ENCODE measurements at regions not wholly inside any gene's neighbourhood (a gene's known extent, or its start where the extent isn't known, plus 50 kb on each side); places are given as distances from the start of the nearest gene placed in this dataset.

- no peak overlapping the region for H2AFZ ChIP-seq (ENCODE audit: low read depth, low read length, severe bottlenecking)
- TF ChIP-seq CTCF (IDR thresholded peaks at IDR 0.05; ENCODE audit: insufficient read depth, low read length, poor library complexity, severe bottlenecking) (no peak), EZH2phosphoT487 (conservative IDR thresholded peaks at IDR 0.05; ENCODE audit: low read length) (no peak)
- no peaks in the 10 kb centered on the region for H3K9me2 ChIP-seq (replicated peaks; ENCODE audit: insufficient read depth, low read length)
- H3K27me3 ChIP-seq (ENCODE audit: low read length), result no peaks in the 10 kb centered on the region
- H3K4me3 ChIP-seq (ENCODE audit: insufficient read depth, low read length, poor library complexity, severe bottlenecking), result no peak overlapping the region
- H3K9ac ChIP-seq (ENCODE audit: low read length), result no peak overlapping the region
- H3F3A ChIP-seq (ENCODE audit: insufficient read depth), result no peaks in the 10 kb centered on the region
- no peak overlapping the region for H3K4me2 ChIP-seq (ENCODE audit: low read depth, low read length, poor library complexity, severe bottlenecking)
- no peaks in the 10 kb centered on the region for H3K9me3 ChIP-seq (ENCODE audit: insufficient read depth, low read length)
- no peaks in the 10 kb centered on the region for H3K36me3 ChIP-seq (ENCODE audit: low read length)
- H3K79me2 ChIP-seq (ENCODE audit: insufficient read depth, low read length), result no peaks in the 10 kb centered on the region
- H3K27ac ChIP-seq (ENCODE audit: low read depth, low read length), result no peak overlapping the region
- H4K20me1 ChIP-seq (ENCODE audit: low read depth, low read length), result no peaks in the 10 kb centered on the region
Measured at GRCh38 chr1:38538834-38539233, 320.7 kb downstream of the RRAGC start.

- Histone ChIP-seq H3K4me3 (ENCODE audit: insufficient read depth, low read length, poor library complexity, severe bottlenecking) (no peak overlapping the region), H4K20me1 (ENCODE audit: low read depth, low read length) (no peaks in the 10 kb centered on the region), H3F3A (ENCODE audit: insufficient read depth) (no peaks in the 10 kb centered on the region), H3K9me2 (replicated peaks; ENCODE audit: insufficient read depth, low read length) (no peaks in the 10 kb centered on the region), H3K36me3 (ENCODE audit: low read length) (no peaks in the 10 kb centered on the region), H3K9me3 (ENCODE audit: insufficient read depth, low read length) (no peaks in the 10 kb centered on the region), H3K9ac (ENCODE audit: low read length) (no peak overlapping the region), H3K79me2 (ENCODE audit: insufficient read depth, low read length) (no peaks in the 10 kb centered on the region), H3K27me3 (ENCODE audit: low read length) (no peaks in the 10 kb centered on the region), H3K4me2 (ENCODE audit: low read depth, low read length, poor library complexity, severe bottlenecking) (no peak overlapping the region), H3K27ac (ENCODE audit: low read depth, low read length) (no peak overlapping the region), H2AFZ (ENCODE audit: low read depth, low read length, severe bottlenecking) (no peak overlapping the region)
- no peak for TF ChIP-seq EZH2phosphoT487 (conservative IDR thresholded peaks at IDR 0.05; ENCODE audit: low read length)
- no peak for TF ChIP-seq CTCF (IDR thresholded peaks at IDR 0.05; ENCODE audit: insufficient read depth, low read length, poor library complexity, severe bottlenecking)
Measured at GRCh38 chr1:38536089-38536488, 323.5 kb downstream of the RRAGC start.

- H3K79me2 ChIP-seq (ENCODE audit: insufficient read depth, low read length), result no peaks in the 10 kb centered on the region
- H3K4me3 ChIP-seq (ENCODE audit: insufficient read depth, low read length, poor library complexity, severe bottlenecking), result no peak overlapping the region
- H4K20me1 ChIP-seq (ENCODE audit: low read depth, low read length), result no peaks in the 10 kb centered on the region
- no peak overlapping the region for H3K9ac ChIP-seq (ENCODE audit: low read length)
- no peak overlapping the region for H3K27ac ChIP-seq (ENCODE audit: low read depth, low read length)
- no peaks in the 10 kb centered on the region for H3K36me3 ChIP-seq (ENCODE audit: low read length)
- H3K4me2 ChIP-seq (ENCODE audit: low read depth, low read length, poor library complexity, severe bottlenecking), result no peak overlapping the region
- no peak for TF ChIP-seq EZH2phosphoT487 (conservative IDR thresholded peaks at IDR 0.05; ENCODE audit: low read length)
- no peak for TF ChIP-seq CTCF (IDR thresholded peaks at IDR 0.05; ENCODE audit: insufficient read depth, low read length, poor library complexity, severe bottlenecking)
- no peaks in the 10 kb centered on the region for H3K9me3 ChIP-seq (ENCODE audit: insufficient read depth, low read length)
- no peak overlapping the region for H2AFZ ChIP-seq (ENCODE audit: low read depth, low read length, severe bottlenecking)
- H3K9me2 ChIP-seq (replicated peaks; ENCODE audit: insufficient read depth, low read length), result no peaks in the 10 kb centered on the region
- no peaks in the 10 kb centered on the region for H3F3A ChIP-seq (ENCODE audit: insufficient read depth)
- no peaks in the 10 kb centered on the region for H3K27me3 ChIP-seq (ENCODE audit: low read length)
Measured at GRCh38 chr1:38534473-38534823, 325.1 kb downstream of the RRAGC start.
